Breast epithelium (tissue), 4 donors: ENCODE measurements at regions not wholly inside any gene's neighbourhood (a gene's known extent, or its start where the extent isn't known, plus 50 kb on each side); places are given as distances from the start of the nearest gene placed in this dataset.
A peak's percentile ranks its signal among the peaks of the same experiment; 100 is the strongest.

ENCODE experiments used
- DNase-seq, 2 donors: peaks; one replicate each; pipeline ENCODE4 v3.0.0-alpha.2; 2019; ENCODE audit warnings: low spot score in 2 of 2
- H3K27ac ChIP-seq, 2 donors: fragments of 200-600 bp; sonication (generic) in 1 of 2; one replicate each; pipeline ENCODE4 v1.5.1; 2016 to 2019; ENCODE audit warnings: mild to moderate bottlenecking in 1 of 2
- H3K27me3 ChIP-seq, 2 donors: fragments of 200-600 bp; sonication (generic) in 1 of 2; one replicate each; pipeline versions ENCODE4 v1.5.1 to v1.6.0; 2017 to 2019; ENCODE audit warnings: control low read depth in 1 of 2, mild to moderate bottlenecking in 1 of 2
- H3K36me3 ChIP-seq: fragments of 200-600 bp; one replicate; pipeline ENCODE4 v1.5.1; 2019
- H3K4me1 ChIP-seq, 2 donors: fragments of 200-600 bp; sonication (generic); one replicate each; pipeline ENCODE4 v1.5.1; 2016 to 2019; ENCODE audit warnings: control low read depth in 1 of 2
- H3K4me3 ChIP-seq, 3 donors: fragments of 200-600 bp; sonication (generic); 1 replicate in 2 of 3; 2 replicates in 1 of 3; pipeline ENCODE4 v1.5.1; 2016 to 2019; ENCODE audit warnings: mild to moderate bottlenecking in 3 of 3, moderate library complexity in 2 of 3
- H3K9me3 ChIP-seq, 2 donors: fragments of 200-600 bp; sonication (generic) in 1 of 2; one replicate each; pipeline ENCODE4 v1.5.1; 2016 to 2019; ENCODE audit warnings: control low read depth in 1 of 2
- POLR2A ChIP-seq: fragments of 450-650 bp; IDR thresholded peaks from one replicate; pipeline ENCODE4 v1.6.1; 2016; ENCODE audit warnings: antibody characterized with exemption, mild to moderate bottlenecking, moderate library complexity
- POLR2AphosphoS5 ChIP-seq, 3 donors: sonication (generic); formaldehyde crosslinking; IDR thresholded peaks; one replicate each; pipeline ENCODE4 v1.6.1; 2017; ENCODE audit warnings: antibody characterized with exemption in 3 of 3
- intact Hi-C: fragments of 100-400 bp; cut with DNase I; formaldehyde crosslinking; loops from one replicate; pipeline ENCODE4 v1.15.1; 2023; ENCODE audit warnings: low total_unique reads
- TF ChIP-seq, protein P1 (sequence below), 3 donors: fragments of 450-650 bp; IDR thresholded peaks; one replicate each; pipeline ENCODE4 v1.5.1; 2016 to 2017; ENCODE audit warnings: antibody characterized with exemption in 3 of 3, mild to moderate bottlenecking in 3 of 3, moderate library complexity in 3 of 3

- no peaks in the 10 kb centered on the region for H3K9me3 ChIP-seq
- H3K36me3 ChIP-seq, result no peaks in the 10 kb centered on the region
- DNase-seq, result peak in 1 of 2 donors; percentile 15
- no peaks in the 10 kb centered on the region for H3K27me3 ChIP-seq
- no peaks in the 10 kb centered on the region for H3K4me1 ChIP-seq
- H3K27ac ChIP-seq, result no peak overlapping the region
- intact Hi-C loops, result loop anchor here (5.0 kb wide), 1 partner anchor 1103 kb away; the partner anchor contains the start of gene CNKSR1
- TF ChIP-seq POLR2A (no peak), POLR2AphosphoS5 (IDR thresholded peaks at IDR 0.05) (no peak)
- TF ChIP-seq, protein P1, sequence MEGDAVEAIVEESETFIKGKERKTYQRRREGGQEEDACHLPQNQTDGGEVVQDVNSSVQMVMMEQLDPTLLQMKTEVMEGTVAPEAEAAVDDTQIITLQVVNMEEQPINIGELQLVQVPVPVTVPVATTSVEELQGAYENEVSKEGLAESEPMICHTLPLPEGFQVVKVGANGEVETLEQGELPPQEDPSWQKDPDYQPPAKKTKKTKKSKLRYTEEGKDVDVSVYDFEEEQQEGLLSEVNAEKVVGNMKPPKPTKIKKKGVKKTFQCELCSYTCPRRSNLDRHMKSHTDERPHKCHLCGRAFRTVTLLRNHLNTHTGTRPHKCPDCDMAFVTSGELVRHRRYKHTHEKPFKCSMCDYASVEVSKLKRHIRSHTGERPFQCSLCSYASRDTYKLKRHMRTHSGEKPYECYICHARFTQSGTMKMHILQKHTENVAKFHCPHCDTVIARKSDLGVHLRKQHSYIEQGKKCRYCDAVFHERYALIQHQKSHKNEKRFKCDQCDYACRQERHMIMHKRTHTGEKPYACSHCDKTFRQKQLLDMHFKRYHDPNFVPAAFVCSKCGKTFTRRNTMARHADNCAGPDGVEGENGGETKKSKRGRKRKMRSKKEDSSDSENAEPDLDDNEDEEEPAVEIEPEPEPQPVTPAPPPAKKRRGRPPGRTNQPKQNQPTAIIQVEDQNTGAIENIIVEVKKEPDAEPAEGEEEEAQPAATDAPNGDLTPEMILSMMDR (IDR thresholded peaks at IDR 0.05), result no peak
- no peak overlapping the region for H3K4me3 ChIP-seq
Observed at GRCh38 chr1:25074351-25075227, 144.5 kb upstream of the RUNX3 start.

DNA sequence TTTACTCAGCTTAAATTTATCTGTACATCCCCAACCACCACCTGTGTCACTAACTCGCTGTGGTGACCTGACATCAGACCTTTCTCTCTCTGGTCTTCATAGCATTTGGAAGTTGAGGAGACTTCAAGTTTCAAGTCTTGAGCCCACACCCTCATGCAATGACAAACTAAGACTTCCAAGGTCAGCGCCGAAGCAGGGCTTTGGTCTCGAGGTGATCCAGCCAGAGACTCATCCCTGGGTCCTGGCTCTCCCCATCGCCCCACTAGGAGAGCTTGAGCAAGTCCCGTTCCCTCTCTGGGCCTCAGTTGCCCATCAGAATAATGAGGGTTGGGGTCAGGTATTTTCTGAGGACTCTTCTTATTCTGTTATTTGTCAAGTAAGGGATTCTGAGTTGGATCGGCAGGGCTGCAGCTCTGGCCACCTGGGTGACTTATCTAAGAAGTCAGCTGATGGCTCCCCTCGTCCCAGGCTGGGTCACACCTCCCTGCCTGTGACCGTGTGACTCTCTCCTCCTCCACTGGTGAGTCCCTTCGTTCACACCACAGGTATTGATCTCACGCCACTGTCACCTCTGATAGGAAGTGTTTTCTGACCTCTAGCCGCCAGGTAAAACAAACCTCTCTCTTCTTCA is 143.7 kb upstream of the RUNX3 start:
- intact Hi-C loops, result loop anchor here (5.0 kb wide), 1 partner anchor 1104 kb away; the partner anchor contains the start of gene CNKSR1
- peak in 1 of 2 donors; percentile 45 for DNase-seq
- no peak overlapping the region for H3K4me3 ChIP-seq
- H3K4me1 ChIP-seq, result no peaks in the 10 kb centered on the region
- no peak for TF ChIP-seq POLR2AphosphoS5 (IDR thresholded peaks at IDR 0.05)
- TF ChIP-seq POLR2A, result no peak
- TF ChIP-seq, protein P1 (IDR thresholded peaks at IDR 0.05), result no peak
- no peaks in the 10 kb centered on the region for H3K36me3 ChIP-seq
- H3K27me3 ChIP-seq, result no peaks in the 10 kb centered on the region
- H3K27ac ChIP-seq, result no peak overlapping the region
- H3K9me3 ChIP-seq, result no peaks in the 10 kb centered on the region

DNA sequence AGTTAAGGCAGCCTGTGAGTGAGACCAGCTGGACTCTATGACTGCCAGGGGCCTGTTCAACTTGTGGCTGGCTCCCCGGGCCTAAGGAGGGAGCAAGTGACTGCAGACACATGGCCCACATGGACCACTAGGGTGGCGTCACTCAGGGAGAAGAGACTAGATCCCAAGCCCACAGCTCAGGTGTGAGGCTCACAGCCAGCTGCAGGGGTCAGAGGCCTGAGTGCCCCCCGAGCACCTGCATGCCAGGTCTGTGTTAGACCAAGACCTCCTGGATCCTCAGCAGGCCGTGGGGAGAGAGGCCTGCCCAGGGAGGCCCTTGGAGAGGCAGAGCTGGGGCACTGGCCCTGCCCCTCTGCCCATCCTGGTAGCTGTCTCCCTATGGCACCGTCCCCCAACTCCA is 142.4 kb upstream of the RUNX3 start:
- no peak for TF ChIP-seq POLR2AphosphoS5 (IDR thresholded peaks at IDR 0.05)
- TF ChIP-seq POLR2A, result no peak
- TF ChIP-seq, protein P1 (IDR thresholded peaks at IDR 0.05), result no peak
- Histone ChIP-seq H3K27me3 (no peaks in the 10 kb centered on the region), H3K4me3 (no peak overlapping the region), H3K27ac (no peak overlapping the region), H3K36me3 (no peaks in the 10 kb centered on the region), H3K4me1 (no peaks in the 10 kb centered on the region), H3K9me3 (no peaks in the 10 kb centered on the region)
- intact Hi-C loops, result loop anchor here (5.0 kb wide), 1 partner anchor 1105 kb away; the partner anchor contains the start of gene CNKSR1
- no peak for DNase-seq

DNA sequence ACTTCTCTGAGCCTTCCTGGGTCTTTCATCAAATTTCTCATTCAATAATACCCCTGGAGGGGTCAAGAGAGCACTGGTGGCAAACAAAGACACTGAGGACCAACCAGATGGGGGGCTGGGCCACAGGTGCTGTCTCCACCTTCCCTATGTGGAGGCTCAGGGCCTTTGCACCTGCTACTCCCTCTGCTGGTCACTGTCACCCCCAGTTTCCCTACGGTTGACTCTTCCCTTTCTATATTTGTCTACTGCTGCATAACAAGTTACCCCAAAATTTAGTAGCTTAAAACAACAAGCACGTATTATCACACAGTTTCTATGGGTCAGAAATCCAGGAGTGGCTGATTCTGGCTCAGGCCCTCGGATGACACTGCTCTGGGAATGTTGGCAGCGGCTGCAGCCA is 138.8 kb upstream of the RUNX3 start:
- TF ChIP-seq POLR2A (no peak), POLR2AphosphoS5 (IDR thresholded peaks at IDR 0.05) (no peak)
- TF ChIP-seq, protein P1 (IDR thresholded peaks at IDR 0.05), result no peak
- H3K4me1 ChIP-seq, result peaks cover 5 to 15% of the 10 kb centered on the region in 2 donors
- no peak for DNase-seq
- H3K36me3 ChIP-seq, result no peaks in the 10 kb centered on the region
- no peak overlapping the region for H3K27ac ChIP-seq
- no peak overlapping the region for H3K4me3 ChIP-seq
- H3K9me3 ChIP-seq, result no peaks in the 10 kb centered on the region
- intact Hi-C loops, result no loop called here
- H3K27me3 ChIP-seq, result no peaks in the 10 kb centered on the region

GRCh38 chr1:25068316-25068715 is 138.2 kb upstream of the RUNX3 start:
- Histone ChIP-seq H3K4me3 (no peak overlapping the region), H3K4me1 (peaks cover 5 to 15% of the 10 kb centered on the region in 2 donors), H3K36me3 (no peaks in the 10 kb centered on the region), H3K27me3 (no peaks in the 10 kb centered on the region), H3K9me3 (no peaks in the 10 kb centered on the region), H3K27ac (no peak overlapping the region)
- DNase-seq, result no peak
- intact Hi-C loops, result no loop called here
- TF ChIP-seq, protein P1 (IDR thresholded peaks at IDR 0.05), result no peak
- TF ChIP-seq POLR2AphosphoS5 (IDR thresholded peaks at IDR 0.05) (no peak), POLR2A (no peak)
